SKM-1 (cell line): ENCODE measurements at regions not wholly inside any gene's neighbourhood (a gene's known extent, or its start where the extent isn't known, plus 50 kb on each side); places are given as distances from the start of the nearest gene placed in this dataset.
"Not testable (repeated sequence)": the region's sequence is repeated elsewhere in the genome, so short reads cannot be mapped to it uniquely, and the experiment has no call there.

Source experiments
- DNase-seq: peaks from one replicate; lab custom pipeline; 2025; ENCODE audit not compliant: unreplicated experiment; lab: John Stamatoyannopoulos, UW

DNA sequence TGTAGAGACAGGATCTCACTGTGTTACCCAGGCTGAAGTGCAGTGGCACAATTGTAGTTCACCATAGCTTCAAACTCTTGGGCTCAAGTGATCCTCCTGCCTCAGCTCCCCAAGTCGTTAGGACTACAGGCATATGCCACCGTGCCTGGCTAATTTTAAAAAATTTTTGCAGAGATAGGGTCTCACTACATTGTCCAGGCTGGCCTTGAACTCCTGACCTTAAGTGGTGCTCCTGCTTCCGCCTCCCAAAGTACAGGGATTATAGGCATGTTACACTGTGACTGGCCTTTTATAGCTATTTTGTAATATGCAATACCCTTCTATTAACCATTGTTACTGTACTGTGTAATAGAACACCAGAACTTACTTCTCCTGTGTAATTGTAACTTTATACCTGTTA, 139.3 kb upstream of the ZNF267 start:
- no peak for DNase-seq

- DNase-seq: not testable (repeated sequence)
Measured at GRCh38 chr16:31745098-31745497, 128.5 kb upstream of the ZNF267 start.

- DNase-seq: no peak
Measured at GRCh38 chr16:31745900-31746299, 127.7 kb upstream of the ZNF267 start.

DNA sequence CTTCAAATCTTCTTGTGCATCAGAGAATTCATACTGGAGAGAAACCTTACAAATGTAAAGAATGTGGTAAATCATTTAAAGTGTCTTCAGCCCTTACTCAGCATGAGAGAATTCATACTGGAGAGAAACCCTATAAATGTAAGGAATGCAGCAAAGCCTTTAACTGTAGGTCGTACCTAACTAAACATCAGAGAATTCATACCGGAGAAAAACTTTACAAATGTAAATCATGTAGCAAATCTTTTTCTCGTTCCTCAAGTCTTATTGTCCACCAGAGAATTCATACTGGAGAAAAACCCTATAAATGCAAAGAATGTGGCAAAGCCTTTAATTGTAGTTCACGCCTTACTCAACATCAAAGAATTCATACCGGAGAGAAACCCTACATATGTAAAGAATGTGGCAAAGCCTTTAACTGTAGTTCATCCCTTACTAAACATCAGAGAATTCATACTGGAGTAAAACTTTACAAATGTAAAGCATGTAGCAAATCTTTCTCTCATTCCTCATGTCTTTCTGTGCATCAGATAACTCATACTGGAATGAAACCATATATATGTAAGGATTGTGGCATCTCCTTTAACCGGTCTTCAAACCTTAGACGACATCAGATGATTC, 118.5 kb upstream of the ZNF267 start:
- DNase-seq: no peak

- no peak for DNase-seq
Measured at GRCh38 chr16:31764103-31764502, 109.5 kb upstream of the ZNF267 start.

DNA sequence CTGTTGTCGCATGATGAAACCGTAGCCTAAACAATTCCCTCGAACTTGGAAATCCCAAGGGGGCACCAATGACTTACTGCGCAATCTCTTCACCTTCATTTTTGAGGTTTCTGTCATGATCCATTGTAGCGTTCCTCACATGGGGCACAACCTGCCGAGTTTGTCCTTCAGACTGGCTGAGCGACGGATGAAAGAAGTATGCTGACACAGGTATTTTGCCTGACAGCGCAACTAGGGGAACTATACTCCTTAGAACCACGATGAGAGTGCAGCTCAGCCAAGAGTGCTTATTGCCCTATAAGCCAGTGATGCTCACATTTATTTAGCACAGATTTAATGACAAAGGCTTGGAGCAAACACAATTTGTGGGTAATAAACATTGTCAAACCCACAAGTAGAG, 106.3 kb upstream of the ZNF267 start:
- DNase-seq: no peak

GRCh38 chr16:31780342-31780741, 93.3 kb upstream of the ZNF267 start:
- DNase-seq: no peak

GRCh38 chr16:31785126-31785525, 88.5 kb upstream of the ZNF267 start:
- DNase-seq: no peak

- DNase-seq: no peak
Measured at GRCh38 chr16:31807086-31807485, 66.5 kb upstream of the ZNF267 start.

DNA sequence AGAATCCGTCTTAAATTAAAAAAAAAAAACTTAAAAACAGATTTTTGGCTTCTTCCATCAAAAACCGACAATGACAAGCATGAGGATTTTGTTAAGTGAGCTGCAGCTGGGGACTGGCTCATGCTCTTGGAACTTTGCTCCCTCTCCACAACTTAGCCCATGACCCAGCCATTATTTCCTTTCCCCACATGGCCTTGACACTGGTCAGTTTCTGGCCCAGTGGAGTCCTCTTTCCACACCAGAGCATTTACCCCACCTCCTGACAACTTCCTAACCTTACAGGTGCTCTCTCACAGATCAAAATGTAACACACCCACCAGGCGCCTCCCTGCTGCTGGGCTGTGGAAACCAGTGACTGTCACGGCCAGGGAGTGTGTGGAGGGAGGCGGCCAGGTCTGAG, 62.7 kb upstream of the ZNF267 start:
- no peak for DNase-seq

DNA sequence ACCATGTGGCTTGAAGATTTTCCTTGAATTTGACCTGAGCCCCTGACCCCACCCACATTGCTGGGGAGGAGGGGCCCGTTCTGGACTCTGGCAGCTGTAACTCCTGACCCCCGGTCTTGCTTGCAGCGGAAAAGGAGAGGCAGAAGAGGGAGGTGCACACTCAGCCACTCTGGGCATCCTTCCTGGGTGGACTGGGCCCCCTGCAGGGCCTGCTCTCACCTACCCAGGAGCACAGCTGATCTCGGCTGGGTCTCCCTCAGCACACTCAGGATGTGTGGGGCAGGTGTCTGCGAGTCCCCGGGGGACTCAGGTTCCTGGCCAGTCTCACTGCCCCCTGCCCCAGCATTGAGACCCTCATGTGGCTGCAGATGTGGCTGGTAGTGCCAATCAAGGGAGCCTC, 57.5 kb upstream of the ZNF267 start:
- DNase-seq: not testable (repeated sequence)

GRCh38 chr16:31819386-31819785, 54.2 kb upstream of the ZNF267 start:
- DNase-seq: no peak

GRCh38 chr16:31819948-31820347, 53.7 kb upstream of the ZNF267 start:
- no peak for DNase-seq
